NCI-H446 (cell line): ENCODE measurements at regions not wholly inside any gene's neighbourhood (a gene's known extent, or its start where the extent isn't known, plus 50 kb on each side); places are given as distances from the start of the nearest gene placed in this dataset.
"Not testable (repeated sequence)": the region's sequence is repeated elsewhere in the genome, so short reads cannot be mapped to it uniquely, and the experiment has no call there.

Source experiments
- DNase-seq, 2 experiments: peaks; one replicate each; lab custom pipeline; 2025; lab: John Stamatoyannopoulos, UW

- DNase-seq, result not testable (repeated sequence)
These were observed 119.1 kb upstream of the CARD11 start for GRCh38 chr7:3162798-3163197.

GRCh38 chr7:3164380-3164792 is 120.7 kb upstream of the CARD11 start:
- no peak for DNase-seq

GRCh38 chr7:3165681-3166580 is 122.3 kb upstream of the CARD11 start:
- DNase-seq, result no peak

GRCh38 chr7:3167551-3167950 is 123.9 kb upstream of the CARD11 start:
- no peak for DNase-seq

- DNase-seq, result no peak
These were observed 124.7 kb upstream of the CARD11 start for GRCh38 chr7:3168370-3168769.

GRCh38 chr7:3168869-3169268 is 125.2 kb upstream of the CARD11 start:
- no peak for DNase-seq

GRCh38 chr7:3172768-3173280 is 128.2 kb upstream of the SDK1 start:
- no peak for DNase-seq

GRCh38 chr7:3174515-3175284 is 126.4 kb upstream of the SDK1 start:
- DNase-seq, result no peak

GRCh38 chr7:3175285-3175902 is 125.7 kb upstream of the SDK1 start:
- DNase-seq, result no peak

GRCh38 chr7:3176112-3177000 is 124.7 kb upstream of the SDK1 start:
- DNase-seq, result no peak

GRCh38 chr7:3177271-3177670 is 123.8 kb upstream of the SDK1 start:
- DNase-seq, result no peak

- no peak for DNase-seq
These were observed 121.6 kb upstream of the SDK1 start for GRCh38 chr7:3179456-3179855.

GRCh38 chr7:3180604-3181003 is 120.4 kb upstream of the SDK1 start:
- DNase-seq, result no peak

GRCh38 chr7:3182055-3182454 is 119.0 kb upstream of the SDK1 start:
- DNase-seq, result not testable (repeated sequence)

- DNase-seq, result no peak
These were observed 113.5 kb upstream of the SDK1 start for GRCh38 chr7:3187444-3188040.

GRCh38 chr7:3188946-3189345 is 112.1 kb upstream of the SDK1 start:
- DNase-seq, result no peak

- no peak for DNase-seq
These were observed 109.5 kb upstream of the SDK1 start for GRCh38 chr7:3191548-3191947.

- DNase-seq, result no peak
These were observed 108.4 kb upstream of the SDK1 start for GRCh38 chr7:3192669-3193068.

GRCh38 chr7:3193379-3194120 is 107.5 kb upstream of the SDK1 start:
- DNase-seq, result no peak

GRCh38 chr7:3194501-3195141 is 106.4 kb upstream of the SDK1 start:
- DNase-seq, result no peak
